ENCODE measurements at regions not wholly inside any gene's neighbourhood (a gene's known extent, or its start where the extent isn't known, plus 50 kb on each side); places are given as distances from the start of the nearest gene placed in this dataset.
"Not testable (repeated sequence)": the region's sequence is repeated elsewhere in the genome, so short reads cannot be mapped to it uniquely, and the experiment has no call there.

- ChIA-PET CTCF (ENCODE audit: unreplicated experiment) (no interaction called here), POLR2A (no interaction called here)
- TF ChIP-seq EZH2phosphoT487 (IDR thresholded peaks at IDR 0.05; ENCODE audit: borderline replicate concordance, low read depth, low read length) (no peak), CTCF (conservative IDR thresholded peaks at IDR 0.05; ENCODE audit: low read length) (no peak)
- H3K9me3 ChIP-seq (ENCODE audit: low read length) = no peaks in the 10 kb centered on the region
- intact Hi-C loops (cut with micrococcal nuclease; ENCODE audit: unreplicated experiment) = no loop called here
- H3K27ac ChIP-seq (ENCODE audit: low read depth, low read length, poor library complexity, severe bottlenecking) = no peak overlapping the region
- H4K20me1 ChIP-seq (ENCODE audit: insufficient read depth, low read length) = no peaks in the 10 kb centered on the region
- no peak overlapping the region for H3K4me2 ChIP-seq (ENCODE audit: low read length)
- no peaks in the 10 kb centered on the region for H3K79me2 ChIP-seq (ENCODE audit: insufficient read depth, low read depth, low read length)
- H3K4me1 ChIP-seq (ENCODE audit: insufficient read depth, low read length, poor library complexity, severe bottlenecking) = no peaks in the 10 kb centered on the region
- no peak overlapping the region for H2AFZ ChIP-seq (ENCODE audit: low read length)
- BruUV-seq (replicated peaks) = no TSS peak
- H3K36me3 ChIP-seq (ENCODE audit: insufficient read depth, low read length) = no peaks in the 10 kb centered on the region
- H3K9me2 ChIP-seq (ENCODE audit: insufficient read depth, low read length) = no peaks in the 10 kb centered on the region
- DNase-seq (ENCODE audit: low spot score) = no peak
- H3K4me3 ChIP-seq (ENCODE audit: low read depth, low read length, poor library complexity, severe bottlenecking) = no peak overlapping the region
Measured at GRCh38 chr1:168490306-168490705, 53.5 kb downstream of the XCL2 start.

DNA sequence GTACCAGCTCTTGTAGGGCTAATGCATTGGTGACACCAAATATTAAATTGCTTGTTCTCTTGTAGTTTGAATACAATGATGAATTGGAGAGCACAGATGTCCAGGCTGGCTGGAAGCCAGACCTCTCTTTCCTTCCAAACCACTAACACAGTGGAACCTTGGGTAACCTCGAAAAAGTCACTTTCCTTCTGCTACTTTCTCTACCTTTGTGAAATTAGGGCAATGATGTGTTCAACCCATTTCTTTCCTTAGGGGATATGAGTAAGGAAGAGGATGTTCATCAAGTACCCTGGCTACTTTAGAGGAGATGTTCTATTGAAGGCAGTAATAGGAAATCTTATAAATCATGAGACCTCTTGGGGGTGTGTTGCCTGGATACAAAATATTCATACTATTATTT is 55.7 kb downstream of the XCL2 start:
- no peaks in the 10 kb centered on the region for H3K36me3 ChIP-seq (ENCODE audit: insufficient read depth, low read length)

DNA sequence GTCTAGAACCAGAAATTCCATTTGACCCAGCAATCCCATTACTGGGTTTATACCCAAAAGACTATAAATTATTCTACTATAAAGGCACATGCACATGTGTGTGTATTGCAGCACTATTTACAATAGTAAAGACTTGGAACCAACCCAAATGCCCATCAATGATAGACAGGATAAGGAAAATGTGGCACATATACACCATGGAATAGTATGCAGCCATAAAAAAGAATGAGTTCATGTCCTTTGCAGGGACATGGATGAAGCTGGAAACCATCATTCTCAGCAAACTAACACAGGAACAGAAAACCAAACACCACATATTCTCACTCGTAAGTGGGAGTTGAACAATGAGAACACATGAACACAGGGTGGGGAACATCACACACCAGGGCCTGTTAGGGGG is 57.0 kb downstream of the XCL2 start:
- BruUV-seq (replicated peaks); POLR2A ChIA-PET; CTCF ChIA-PET (ENCODE audit: unreplicated experiment); H3K79me2 ChIP-seq (ENCODE audit: insufficient read depth, low read depth, low read length); H3K4me3 ChIP-seq (ENCODE audit: low read depth, low read length, poor library complexity, severe bottlenecking); H3K9me3 ChIP-seq (ENCODE audit: low read length); H3K4me2 ChIP-seq (ENCODE audit: low read length); H3K9me2 ChIP-seq (ENCODE audit: insufficient read depth, low read length); intact Hi-C loops (cut with micrococcal nuclease; ENCODE audit: unreplicated experiment); H3K4me1 ChIP-seq (ENCODE audit: insufficient read depth, low read length, poor library complexity, severe bottlenecking); H2AFZ ChIP-seq (ENCODE audit: low read length); H4K20me1 ChIP-seq (ENCODE audit: insufficient read depth, low read length); H3K36me3 ChIP-seq (ENCODE audit: insufficient read depth, low read length); DNase-seq (ENCODE audit: low spot score); H3K27ac ChIP-seq (ENCODE audit: low read depth, low read length, poor library complexity, severe bottlenecking): not testable (repeated sequence)

More for the DNA sequence above, 55.7 kb downstream of the XCL2 start:
- DNase-seq (ENCODE audit: low spot score) = no peak
- no peak for TF ChIP-seq EZH2phosphoT487 (IDR thresholded peaks at IDR 0.05; ENCODE audit: borderline replicate concordance, low read depth, low read length)
- TF ChIP-seq CTCF (conservative IDR thresholded peaks at IDR 0.05; ENCODE audit: low read length) = no peak
- Histone ChIP-seq H3K9me2 (ENCODE audit: insufficient read depth, low read length) (no peaks in the 10 kb centered on the region), H3K4me2 (ENCODE audit: low read length) (no peak overlapping the region), H3K4me3 (ENCODE audit: low read depth, low read length, poor library complexity, severe bottlenecking) (no peak overlapping the region), H3K9me3 (ENCODE audit: low read length) (no peaks in the 10 kb centered on the region), H4K20me1 (ENCODE audit: insufficient read depth, low read length) (no peaks in the 10 kb centered on the region), H3K4me1 (ENCODE audit: insufficient read depth, low read length, poor library complexity, severe bottlenecking) (no peaks in the 10 kb centered on the region), H3K27ac (ENCODE audit: low read depth, low read length, poor library complexity, severe bottlenecking) (no peak overlapping the region), H3K79me2 (ENCODE audit: insufficient read depth, low read depth, low read length) (no peaks in the 10 kb centered on the region), H2AFZ (ENCODE audit: low read length) (no peak overlapping the region)
- ChIA-PET POLR2A (interaction anchor here (0.7 kb wide), 1 partner anchor 531 kb away, joined by 3 read pairs; no protein-coding TSS in a partner anchor), CTCF (ENCODE audit: unreplicated experiment) (no interaction called here)
- intact Hi-C loops (cut with micrococcal nuclease; ENCODE audit: unreplicated experiment) = no loop called here
- no TSS peak for BruUV-seq (replicated peaks)

All from OCI-LY7 (cell line).